ENCODE measurements at regions not wholly inside any gene's neighbourhood (a gene's known extent, or its start where the extent isn't known, plus 50 kb on each side); places are given as distances from the start of the nearest gene placed in this dataset.

DNA sequence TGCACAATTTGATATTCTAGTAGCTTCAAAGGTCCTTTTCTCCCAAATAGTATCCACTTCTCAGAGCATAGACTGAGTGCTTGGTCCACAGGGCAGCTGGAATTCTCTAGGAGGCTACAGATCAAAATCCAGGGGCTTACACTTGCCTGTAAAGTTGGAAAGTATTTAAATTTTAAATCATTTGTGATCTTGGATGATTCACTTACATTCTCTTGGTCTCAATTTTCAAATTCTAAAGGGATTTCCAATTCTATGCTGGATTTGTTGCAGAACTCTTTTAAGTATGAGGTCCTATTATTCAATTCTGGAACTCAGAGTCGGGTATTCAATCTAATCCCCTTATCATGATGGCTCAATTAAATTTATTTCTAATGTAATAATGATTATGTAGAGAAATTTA, 492.3 kb downstream of the NYAP2 start:
- TF ChIP-seq, protein P1, sequence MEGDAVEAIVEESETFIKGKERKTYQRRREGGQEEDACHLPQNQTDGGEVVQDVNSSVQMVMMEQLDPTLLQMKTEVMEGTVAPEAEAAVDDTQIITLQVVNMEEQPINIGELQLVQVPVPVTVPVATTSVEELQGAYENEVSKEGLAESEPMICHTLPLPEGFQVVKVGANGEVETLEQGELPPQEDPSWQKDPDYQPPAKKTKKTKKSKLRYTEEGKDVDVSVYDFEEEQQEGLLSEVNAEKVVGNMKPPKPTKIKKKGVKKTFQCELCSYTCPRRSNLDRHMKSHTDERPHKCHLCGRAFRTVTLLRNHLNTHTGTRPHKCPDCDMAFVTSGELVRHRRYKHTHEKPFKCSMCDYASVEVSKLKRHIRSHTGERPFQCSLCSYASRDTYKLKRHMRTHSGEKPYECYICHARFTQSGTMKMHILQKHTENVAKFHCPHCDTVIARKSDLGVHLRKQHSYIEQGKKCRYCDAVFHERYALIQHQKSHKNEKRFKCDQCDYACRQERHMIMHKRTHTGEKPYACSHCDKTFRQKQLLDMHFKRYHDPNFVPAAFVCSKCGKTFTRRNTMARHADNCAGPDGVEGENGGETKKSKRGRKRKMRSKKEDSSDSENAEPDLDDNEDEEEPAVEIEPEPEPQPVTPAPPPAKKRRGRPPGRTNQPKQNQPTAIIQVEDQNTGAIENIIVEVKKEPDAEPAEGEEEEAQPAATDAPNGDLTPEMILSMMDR (IDR thresholded peaks at IDR 0.05; ENCODE audit: insufficient read depth, low read length), result no peak
- TF ChIP-seq GABPA (IDR thresholded peaks at IDR 0.05; ENCODE audit: low read depth), result no peak
- TF ChIP-seq POLR2AphosphoS5 (IDR thresholded peaks at IDR 0.05; ENCODE audit: low read depth), result no peak
